Dermis blood vessel endothelial cell (primary cell): ENCODE measurements at regions not wholly inside any gene's neighbourhood (a gene's known extent, or its start where the extent isn't known, plus 50 kb on each side); places are given as distances from the start of the nearest gene placed in this dataset.
A peak's percentile ranks its signal among the peaks of the same experiment; 100 is the strongest.

ENCODE experiments used
- DNase-seq: peaks from one replicate; pipeline ENCODE4 v3.0.0; 2010

- DNase-seq, result no peak
These were observed 333.8 kb downstream of the CXCL12 start for GRCh38 chr10:44051091-44051490.

GRCh38 chr10:44049301-44050015 is 335.4 kb downstream of the CXCL12 start:
- DNase-seq, result no peak

- peak; percentile 62 for DNase-seq
These were observed 337.5 kb downstream of the CXCL12 start for GRCh38 chr10:44047361-44047760.

- peak; percentile 72 for DNase-seq
These were observed 338.3 kb downstream of the CXCL12 start for GRCh38 chr10:44046605-44047004.

GRCh38 chr10:44045020-44045419 is 339.9 kb downstream of the CXCL12 start:
- DNase-seq, result no peak

GRCh38 chr10:44044549-44044948 is 340.3 kb downstream of the CXCL12 start:
- DNase-seq, result no peak

GRCh38 chr10:44043646-44044375 is 341.1 kb downstream of the CXCL12 start:
- no peak for DNase-seq

GRCh38 chr10:44042926-44043602 is 341.8 kb downstream of the CXCL12 start:
- no peak for DNase-seq

- no peak for DNase-seq
These were observed 342.7 kb downstream of the CXCL12 start for GRCh38 chr10:44042075-44042770.

- peak; percentile 4 for DNase-seq
These were observed 345.3 kb downstream of the CXCL12 start for GRCh38 chr10:44039599-44039998.

GRCh38 chr10:44036425-44036824 is 348.5 kb downstream of the CXCL12 start:
- no peak for DNase-seq

GRCh38 chr10:44035474-44036197 is 349.3 kb downstream of the CXCL12 start:
- DNase-seq, result no peak

GRCh38 chr10:44034946-44035345 is 350.0 kb downstream of the CXCL12 start:
- no peak for DNase-seq

GRCh38 chr10:44033008-44033407 is 351.9 kb downstream of the CXCL12 start:
- no peak for DNase-seq

- no peak for DNase-seq
These were observed 352.7 kb downstream of the CXCL12 start for GRCh38 chr10:44032216-44032615.

- no peak for DNase-seq
These were observed 354.2 kb downstream of the CXCL12 start for GRCh38 chr10:44030738-44031137.

GRCh38 chr10:44030132-44030531 is 354.8 kb downstream of the CXCL12 start:
- DNase-seq, result no peak

- DNase-seq, result no peak
These were observed 356.3 kb downstream of the CXCL12 start for GRCh38 chr10:44028384-44029137.

- DNase-seq, result no peak
These were observed 360.4 kb downstream of the CXCL12 start for GRCh38 chr10:44024356-44025116.

- DNase-seq, result no peak
These were observed 361.4 kb downstream of the CXCL12 start for GRCh38 chr10:44023517-44023916.

- DNase-seq, result no peak
These were observed 362.7 kb downstream of the CXCL12 start for GRCh38 chr10:44022203-44022602.
